HEK293 (cell line): ENCODE measurements at regions not wholly inside any gene's neighbourhood (a gene's known extent, or its start where the extent isn't known, plus 50 kb on each side); places are given as distances from the start of the nearest gene placed in this dataset.

Experiments
- CTCF ChIP-seq: fragments of 450-650 bp; formaldehyde crosslinking; IDR thresholded peaks from 2 replicates; pipeline ENCODE4 v1.5.1; 2016; ENCODE audit warnings: missing biosample characterization, missing genetic modification characterization
- ZNF544 ChIP-seq: fragments of 450-650 bp; formaldehyde crosslinking; IDR thresholded peaks from 2 replicates; pipeline ENCODE4 v1.5.0; 2017; ENCODE audit warnings: missing biosample characterization, missing genetic modification characterization

DNA sequence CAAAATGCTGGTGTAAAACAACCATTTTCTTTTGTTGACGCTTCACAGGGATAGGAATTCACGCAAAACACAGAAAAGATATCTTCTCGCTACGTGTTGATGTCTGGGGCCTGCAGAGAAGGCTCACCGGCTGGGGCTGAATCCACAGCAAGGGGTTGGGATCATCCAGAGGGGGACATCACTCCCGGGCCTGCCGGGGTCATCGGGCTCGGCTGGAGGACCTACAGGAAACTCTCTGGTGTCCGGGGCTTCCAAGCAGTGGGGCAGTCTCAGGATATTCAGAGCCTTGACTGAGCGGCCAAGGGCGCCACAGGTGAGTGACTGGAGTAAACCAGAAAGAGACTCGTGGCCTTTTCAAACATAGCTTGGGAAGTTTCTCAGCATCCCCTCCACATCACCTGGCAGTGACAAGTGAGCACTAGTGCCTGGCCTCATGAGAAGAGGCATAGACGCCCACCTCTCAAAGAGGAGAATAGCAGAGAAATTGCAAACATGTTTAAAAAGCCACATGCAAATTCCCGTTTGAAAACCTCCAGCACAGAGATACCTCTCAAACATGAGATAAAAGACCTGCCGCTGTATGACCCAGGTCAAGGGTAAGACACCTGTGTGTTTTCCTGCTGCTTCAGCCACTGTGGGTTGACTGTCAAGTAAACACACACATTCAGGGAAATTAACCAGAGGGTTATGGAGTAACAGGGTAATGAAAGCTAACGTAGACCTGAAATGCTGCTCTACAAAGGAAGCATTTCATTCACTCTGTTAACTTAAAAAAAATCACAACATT lies 50.8 kb upstream of the SIMC1 start:
- no peak for TF ChIP-seq CTCF (tag by site-specific recombination)
- TF ChIP-seq ZNF544 (tag by site-specific recombination) = no peak
